ENCODE measurements at regions not wholly inside any gene's neighbourhood (a gene's known extent, or its start where the extent isn't known, plus 50 kb on each side); places are given as distances from the start of the nearest gene placed in this dataset.

DNA sequence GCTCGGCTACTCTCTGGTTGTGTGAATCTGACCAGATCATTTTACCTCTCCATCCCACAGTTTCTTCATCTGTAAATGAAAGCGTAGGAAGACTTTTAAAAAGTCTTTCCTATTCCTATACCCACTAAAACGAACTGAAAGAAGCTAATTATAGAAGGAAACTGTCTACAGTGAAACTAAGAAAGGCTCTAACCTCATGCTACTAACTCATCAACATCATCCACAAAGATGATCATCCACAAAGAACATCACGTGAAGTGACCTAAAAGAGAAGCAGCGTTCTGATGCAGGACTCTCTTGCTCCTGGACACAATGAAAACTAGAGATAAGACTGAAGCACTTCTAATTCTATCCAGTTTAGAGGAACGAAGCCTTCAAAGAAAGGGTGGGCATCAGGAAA is 58.5 kb upstream of the OSBPL8 start:
- TF ChIP-seq, protein P1, sequence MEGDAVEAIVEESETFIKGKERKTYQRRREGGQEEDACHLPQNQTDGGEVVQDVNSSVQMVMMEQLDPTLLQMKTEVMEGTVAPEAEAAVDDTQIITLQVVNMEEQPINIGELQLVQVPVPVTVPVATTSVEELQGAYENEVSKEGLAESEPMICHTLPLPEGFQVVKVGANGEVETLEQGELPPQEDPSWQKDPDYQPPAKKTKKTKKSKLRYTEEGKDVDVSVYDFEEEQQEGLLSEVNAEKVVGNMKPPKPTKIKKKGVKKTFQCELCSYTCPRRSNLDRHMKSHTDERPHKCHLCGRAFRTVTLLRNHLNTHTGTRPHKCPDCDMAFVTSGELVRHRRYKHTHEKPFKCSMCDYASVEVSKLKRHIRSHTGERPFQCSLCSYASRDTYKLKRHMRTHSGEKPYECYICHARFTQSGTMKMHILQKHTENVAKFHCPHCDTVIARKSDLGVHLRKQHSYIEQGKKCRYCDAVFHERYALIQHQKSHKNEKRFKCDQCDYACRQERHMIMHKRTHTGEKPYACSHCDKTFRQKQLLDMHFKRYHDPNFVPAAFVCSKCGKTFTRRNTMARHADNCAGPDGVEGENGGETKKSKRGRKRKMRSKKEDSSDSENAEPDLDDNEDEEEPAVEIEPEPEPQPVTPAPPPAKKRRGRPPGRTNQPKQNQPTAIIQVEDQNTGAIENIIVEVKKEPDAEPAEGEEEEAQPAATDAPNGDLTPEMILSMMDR (optimal IDR thresholded peaks at IDR 0.05 in 1 of 3, IDR thresholded peaks at IDR 0.05 in 1 of 3, conservative IDR thresholded peaks at IDR 0.05 in 1 of 3; ENCODE audit: extremely low read depth in 1 of 3, insufficient read depth in 2 of 3, low read length in 3 of 3): no peak
- no peak for TF ChIP-seq EZH2 (IDR thresholded peaks at IDR 0.05; ENCODE audit: low read length)
